NCI-H1930 (cell line): ENCODE measurements at regions not wholly inside any gene's neighbourhood (a gene's known extent, or its start where the extent isn't known, plus 50 kb on each side); places are given as distances from the start of the nearest gene placed in this dataset.
"Not testable (repeated sequence)": the region's sequence is repeated elsewhere in the genome, so short reads cannot be mapped to it uniquely, and the experiment has no call there.

Experiments
- DNase-seq, 2 experiments: peaks; one replicate each; lab custom pipeline; 2025; lab: John Stamatoyannopoulos, UW

DNA sequence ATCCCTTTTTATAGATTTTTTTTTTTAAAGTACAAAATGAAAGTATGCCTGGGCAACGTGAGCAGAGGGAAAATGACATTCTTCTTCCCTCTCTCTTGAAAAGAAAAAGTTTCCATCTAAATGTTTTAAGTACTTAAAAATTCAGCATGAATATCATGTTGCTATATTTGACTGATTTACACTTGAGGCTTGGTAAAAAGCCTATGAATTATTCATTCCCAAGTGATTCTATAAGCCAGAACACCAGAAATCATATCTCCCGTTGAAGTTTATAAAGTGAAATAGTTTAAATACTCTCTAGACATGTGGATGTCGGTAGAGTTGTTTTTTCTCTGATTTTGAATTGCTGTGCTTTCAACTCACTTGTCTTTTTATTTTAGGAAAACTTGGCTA, 276.2 kb upstream of the RARB start:
- no peak for DNase-seq

DNA sequence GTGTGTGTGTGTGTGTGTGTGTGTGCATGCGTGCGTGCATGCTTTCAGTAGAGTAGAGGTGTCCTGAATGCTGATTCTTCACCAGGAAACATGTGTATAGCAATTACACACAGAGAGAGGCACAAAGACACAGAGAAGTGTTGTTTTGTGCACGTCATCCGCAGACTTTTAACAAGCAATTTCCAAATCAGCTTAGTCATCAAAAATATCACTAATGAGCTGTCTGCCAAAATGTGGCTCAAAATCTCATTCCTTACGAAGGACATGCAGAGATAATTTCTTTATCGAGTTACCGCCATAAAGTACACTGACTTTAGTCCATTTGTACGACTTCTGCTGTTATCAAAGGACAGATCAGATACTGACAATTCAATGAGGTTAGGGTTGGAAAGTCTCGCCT, 274.9 kb upstream of the RARB start:
- DNase-seq: no peak

DNA sequence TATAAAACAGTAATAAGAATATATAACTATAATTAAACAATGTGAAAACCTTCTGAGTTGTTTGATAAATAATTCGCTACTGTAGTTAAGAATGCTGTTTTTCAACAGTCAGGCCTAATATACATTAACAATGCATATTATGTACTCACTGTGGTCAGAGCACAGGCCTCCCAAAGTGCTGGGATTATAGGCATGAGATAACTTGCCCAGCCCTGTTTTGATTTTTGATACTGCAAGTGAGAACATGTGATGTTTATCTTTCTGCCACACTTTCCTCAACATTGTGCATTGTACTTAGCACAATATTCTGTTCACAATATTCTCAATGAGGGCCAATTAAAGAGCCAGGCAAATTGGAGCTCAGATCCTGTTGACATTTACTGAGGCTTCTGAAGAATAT, 274.5 kb upstream of the RARB start:
- DNase-seq: no peak

DNA sequence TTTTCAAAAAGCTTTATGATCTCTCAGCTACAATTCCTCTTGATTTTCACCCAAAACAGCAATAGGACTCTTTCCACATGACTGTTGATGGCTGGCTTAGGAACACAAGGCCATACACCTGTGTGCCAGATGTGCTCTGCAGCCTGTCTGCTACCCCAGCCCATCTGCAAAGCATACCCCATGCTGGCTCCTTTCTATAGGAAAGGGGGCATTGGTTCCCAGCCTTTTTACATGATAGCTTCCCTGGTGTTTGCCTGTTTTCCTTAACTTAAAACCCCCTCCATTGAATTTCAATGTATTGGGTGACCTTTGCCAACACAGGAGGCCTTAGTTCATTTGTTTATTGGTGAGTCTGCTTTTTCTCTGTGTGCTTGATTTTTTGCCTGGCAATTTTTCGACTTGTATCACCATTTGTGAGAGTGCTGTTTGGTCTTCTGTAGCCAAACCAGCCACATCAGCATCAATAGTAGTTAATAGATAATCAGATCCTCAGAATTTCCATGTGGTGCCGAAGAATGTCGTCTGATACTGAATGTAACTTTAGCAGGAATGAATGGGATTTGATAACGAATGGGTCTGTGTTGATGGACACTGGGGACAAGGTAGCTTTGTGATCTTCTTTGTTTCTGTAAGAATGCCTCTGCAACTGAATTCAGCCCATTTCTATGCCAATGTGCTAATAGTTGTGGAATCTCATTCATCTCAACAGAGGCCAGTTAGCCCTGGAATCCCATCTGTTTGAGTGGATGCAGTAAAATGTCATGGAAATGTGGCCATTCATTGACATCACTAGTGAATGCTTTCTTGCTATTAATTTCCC, 272.2 kb upstream of the RARB start:
- no peak for DNase-seq

DNA sequence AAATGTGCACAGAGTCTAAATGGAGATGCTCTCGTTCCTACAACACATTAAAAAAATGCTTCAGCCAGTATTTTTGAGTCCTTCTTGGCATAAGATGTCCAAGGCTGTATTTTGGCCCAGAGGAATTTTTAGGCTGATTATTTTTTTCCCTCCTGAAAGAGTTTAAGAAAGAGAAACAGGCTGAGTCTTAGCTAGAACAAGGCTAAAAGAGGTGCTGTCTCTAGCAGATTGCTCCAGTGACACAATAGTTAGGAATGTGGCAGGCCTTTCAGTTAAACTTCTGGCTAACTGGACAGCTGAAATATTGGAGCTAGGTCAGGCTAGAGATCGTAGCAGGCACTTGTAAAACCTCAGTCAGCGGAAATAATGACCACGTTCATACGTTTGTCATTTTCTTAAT, 271.4 kb upstream of the RARB start:
- no peak for DNase-seq

DNA sequence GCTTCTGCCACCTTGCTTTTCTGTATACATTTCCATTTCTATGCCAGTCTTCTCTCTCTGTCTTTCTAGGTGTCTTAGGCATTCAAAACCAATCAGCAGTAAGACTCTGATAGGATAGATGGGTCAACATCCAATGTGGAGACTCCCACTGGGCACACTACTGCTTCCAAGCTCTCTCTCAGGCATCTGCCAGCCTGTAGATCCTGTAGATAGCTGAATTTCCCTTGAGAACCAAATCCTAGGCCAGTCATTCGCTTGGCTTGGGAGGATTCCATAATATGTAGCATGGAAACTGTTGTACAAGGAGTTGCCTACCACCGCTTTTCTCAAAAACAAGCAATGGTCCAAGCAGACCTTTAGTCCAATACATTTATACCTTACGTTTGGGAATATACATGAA, 262.8 kb upstream of the RARB start:
- DNase-seq: no peak

DNA sequence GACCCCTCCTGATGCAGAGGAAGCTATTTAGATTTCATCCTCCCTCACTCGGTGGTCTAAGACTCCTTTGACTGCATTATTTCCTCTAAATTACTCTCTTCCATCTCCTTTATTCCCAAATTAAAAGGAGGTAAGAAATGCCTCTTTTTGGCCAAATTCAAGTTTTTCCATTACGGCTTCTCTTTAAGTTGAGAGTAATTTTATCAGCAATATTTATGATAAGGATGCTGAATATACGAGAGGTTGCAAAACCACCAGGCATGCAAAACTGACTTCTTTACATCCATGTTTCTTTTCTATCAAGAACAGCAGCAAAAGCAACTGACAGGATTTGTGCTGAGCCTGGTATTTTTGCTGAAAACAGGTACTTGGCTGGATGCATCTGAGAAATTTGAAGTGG, 262.0 kb upstream of the RARB start:
- no peak for DNase-seq

DNA sequence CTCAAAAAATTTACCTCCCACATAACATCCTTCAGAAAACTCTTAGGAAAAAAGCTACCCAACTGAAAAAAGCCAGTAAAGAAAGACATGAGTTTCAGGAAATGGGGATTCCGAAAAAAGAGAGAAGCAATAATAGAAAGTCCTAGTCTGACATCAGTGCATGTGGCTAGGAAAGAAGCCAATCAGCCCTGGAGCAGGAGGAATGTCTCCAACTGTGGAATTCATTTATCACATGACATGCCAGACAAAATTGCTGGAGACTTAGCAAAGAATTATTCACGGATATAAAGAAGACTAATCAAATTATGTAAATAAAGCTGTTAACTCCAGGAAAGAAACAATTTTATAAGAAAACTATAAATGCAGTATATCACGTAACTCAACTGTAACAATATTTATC, 258.9 kb upstream of the RARB start:
- DNase-seq: no peak

DNA sequence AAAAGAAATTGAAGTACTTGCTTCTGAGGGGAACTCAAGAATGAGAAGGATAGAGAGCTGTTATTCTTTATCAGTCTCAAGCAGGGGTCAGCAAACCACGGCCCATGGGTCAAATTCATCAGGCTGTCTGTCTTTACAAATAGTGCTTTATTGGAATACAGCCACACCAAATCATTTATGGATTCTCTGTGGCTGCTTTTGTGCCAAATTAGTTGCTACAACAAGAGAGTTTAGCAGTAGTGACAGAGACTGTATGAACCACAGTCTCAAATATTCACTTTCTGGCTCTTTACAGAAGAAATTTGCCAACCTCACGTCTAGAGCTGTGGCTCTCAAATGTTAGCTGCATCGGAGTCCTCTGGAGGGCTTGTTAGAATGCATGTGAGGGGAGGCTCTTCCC, 258.0 kb upstream of the RARB start:
- no peak for DNase-seq

DNA sequence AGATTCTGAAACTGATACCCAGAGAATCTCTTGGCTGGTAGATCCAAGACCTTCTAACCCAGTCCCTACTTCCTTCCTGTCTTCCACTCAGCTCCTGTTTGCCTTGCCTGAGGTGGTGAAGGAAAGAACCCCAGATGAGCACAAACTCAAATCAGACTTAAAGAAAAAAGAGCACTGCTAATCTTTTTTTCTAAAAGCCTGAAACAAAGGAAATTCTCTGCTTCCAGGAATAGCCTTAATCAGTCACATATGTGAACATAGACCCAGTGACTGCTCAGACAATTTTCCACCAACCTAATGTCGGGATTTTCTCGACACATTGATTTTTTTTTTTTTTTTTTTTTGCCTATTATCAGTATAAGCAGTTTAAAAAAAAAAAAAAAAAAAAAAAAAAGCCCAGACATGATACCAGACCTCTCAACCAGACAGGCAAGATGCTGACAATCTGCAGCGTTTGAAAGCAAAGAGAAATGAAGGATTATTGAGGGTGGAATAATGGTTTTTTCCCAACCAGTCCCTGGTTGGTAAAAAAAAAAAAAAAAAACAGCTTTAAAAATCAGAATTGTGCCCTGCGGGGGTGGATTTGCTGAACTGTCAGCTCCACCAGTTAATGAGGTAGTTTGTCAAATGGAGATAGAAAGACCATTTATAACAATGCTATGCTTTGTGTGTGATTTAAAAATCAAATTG, 256.8 kb upstream of the RARB start:
- no peak for DNase-seq

DNA sequence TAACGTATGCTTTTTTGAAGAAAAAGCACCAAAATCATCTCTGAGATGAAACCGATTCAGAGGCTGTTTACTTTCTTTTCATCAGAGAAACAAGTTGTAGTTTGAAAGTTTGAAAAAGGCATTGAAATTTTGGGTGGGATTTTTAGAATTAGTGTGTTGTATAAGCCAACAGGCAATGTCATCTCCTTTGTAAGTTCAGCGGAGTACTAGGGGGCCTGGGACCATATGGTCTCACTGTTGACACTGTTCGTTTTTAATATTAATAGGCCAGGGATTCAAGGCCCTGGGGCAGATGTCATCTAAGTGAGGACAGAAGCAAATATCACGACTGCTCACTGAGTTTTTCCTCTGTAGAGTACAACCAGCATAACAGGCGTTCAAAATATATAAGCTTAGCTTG, 256.2 kb upstream of the RARB start:
- DNase-seq: no peak

DNA sequence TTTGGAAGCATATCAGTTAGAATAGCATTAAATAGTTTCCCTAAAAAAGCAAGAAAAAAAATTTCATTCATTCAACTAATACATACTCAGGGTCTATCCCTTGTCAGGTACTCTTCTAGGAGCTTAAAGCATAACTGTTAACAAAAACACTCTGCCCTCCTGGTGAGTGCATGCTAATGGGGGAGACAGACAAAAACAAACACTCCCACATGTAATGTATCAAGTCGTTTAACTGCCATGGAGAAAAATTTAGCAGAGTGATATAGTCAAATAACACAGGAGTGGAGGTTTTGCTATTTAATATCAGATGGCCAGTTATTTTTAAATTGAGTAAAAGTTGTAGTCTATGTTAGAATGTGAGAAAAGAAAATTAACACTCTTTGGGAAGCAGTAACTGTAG, 254.5 kb upstream of the RARB start:
- no peak for DNase-seq

DNA sequence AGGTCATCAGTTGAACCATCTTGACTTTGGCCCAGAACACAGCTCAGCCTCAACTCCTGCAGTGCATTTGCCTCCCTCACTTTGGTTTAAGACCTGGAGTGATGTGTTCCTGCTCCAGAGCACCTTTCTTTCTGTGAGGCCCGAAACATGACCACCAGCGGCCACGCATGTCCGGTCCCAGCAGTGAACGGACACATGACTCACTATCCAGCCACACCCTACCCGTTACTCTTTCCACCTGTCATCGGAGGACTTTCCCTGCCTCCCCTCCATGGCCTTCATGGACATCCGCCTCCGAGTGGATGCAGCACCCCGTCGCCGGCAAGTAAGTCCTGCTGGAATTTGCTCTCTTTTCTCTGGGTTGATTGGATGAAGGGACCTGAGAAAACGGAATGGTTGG, 253.8 kb upstream of the RARB start:
- no peak for DNase-seq

DNA sequence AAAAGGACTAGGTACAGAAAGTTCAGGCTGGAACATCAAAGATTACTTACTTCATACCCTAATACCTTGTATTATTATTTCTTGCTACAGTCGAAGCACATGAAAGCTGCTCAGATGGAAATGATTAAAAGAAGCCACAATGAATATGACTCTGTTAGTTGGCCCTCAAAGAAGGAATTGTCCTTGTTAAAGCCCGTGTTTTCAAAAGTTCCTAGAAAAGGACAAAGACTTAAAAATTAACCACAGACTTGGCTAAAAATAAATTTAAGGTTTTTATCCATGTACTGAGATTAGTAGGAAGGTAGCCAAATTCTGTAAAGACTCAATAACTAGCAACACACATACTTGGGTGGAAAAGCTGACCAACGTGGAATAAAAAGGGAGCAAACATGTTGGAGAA, 251.0 kb upstream of the RARB start:
- DNase-seq: no peak

DNA sequence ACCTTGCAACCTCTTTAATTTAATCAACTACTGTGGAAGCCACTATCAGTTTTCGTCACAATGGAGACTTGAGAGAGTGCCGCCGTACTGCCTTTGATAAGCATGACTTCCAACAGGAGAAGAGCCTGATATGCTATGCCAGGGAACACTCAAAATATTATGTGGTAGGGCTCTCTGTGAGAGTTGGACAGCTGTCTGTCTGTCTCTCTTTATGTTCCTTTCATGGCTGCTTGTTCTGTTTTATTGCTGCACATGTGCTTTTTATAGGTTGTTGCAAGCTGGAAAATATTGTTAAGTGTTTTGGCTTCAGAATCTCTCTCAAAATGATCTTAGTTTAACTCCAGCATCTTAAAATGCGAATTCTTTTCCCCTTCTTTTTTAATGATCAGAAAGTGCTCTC, 249.4 kb upstream of the RARB start:
- no peak for DNase-seq

DNA sequence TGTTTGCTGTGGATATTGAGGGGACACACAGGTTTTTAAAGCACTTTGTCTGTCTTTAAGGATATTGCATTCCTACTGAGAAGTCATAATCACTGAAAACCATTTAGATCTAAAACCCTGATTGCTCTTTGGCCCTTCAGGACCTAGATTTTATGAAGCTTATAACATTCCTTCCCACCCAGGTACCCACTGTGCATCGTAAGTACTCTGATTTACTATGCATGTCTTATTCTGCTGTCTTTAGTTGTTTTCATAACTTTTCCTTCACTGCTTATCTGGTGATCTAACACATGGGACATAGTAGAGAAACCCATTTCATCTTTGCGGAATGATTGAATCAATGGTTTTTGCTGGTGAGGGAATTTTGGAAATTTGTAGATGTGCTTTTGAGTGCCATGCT, 247.0 kb upstream of the RARB start:
- no peak for DNase-seq

DNA sequence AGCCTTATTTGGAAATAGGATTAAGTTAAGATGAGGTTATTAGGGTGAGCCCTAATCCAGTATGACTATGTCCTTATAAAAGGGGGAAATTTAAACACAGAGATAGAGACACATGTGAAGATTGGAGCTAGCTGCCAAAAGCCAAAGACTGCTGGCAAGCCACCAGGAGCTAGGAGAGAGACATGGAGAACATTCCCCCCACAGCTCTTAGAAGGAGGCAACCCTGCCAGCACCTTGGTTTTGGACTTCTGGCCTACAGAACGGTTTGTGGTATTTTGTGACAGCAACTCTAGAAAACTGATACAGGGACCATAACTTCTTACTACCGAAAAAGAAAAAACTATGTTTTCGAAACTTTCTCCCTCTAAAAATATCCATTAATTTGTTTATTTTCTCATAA, 245.3 kb upstream of the RARB start:
- no peak for DNase-seq

DNA sequence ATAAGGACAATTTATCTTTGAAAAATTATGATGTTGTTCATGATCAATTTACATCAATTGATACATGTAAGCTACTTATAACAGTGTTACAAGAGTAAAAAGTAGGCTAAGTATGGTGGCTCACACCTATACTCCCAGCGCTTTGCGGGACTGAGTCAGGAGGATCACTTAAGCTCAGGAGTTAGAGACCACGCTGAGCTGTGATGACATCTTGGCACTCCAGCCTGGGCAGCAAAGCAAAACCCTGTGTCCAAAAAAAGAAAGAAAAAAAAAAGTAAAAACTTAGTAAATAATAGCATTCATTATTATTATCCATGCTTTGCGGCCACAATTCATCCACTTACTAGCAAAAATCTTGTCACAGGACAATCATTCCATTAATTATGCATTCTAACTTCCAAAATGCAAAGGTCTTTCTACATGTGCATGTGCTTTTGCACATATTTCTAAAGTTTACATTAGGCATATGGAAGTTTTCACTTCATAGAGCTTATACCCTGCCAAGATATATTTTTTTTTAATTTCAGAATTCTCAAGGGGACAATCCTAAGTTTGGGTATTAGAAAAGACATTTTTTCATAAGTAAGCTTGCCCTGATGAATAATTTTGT, 243.3 kb upstream of the RARB start:
- DNase-seq: no peak

DNA sequence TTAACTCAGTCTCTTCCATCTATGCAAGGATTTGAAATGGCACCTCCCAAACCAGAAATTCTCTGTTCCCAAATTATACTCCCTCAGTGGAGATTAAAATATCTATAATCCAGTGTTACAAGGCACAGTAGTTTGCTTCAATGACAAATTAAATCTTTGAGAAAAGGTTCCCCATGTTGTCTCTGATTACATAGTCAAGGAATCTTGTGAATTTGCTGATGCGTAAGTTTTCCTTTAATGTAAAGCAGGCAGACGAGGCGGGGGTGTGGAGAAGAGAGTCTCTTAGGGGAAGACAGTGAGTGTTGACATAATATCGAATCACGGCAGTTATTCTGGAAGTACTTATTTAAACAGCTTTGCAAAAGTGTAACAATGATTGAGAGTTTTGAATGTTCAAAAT, 236.4 kb upstream of the RARB start:
- no peak for DNase-seq

DNA sequence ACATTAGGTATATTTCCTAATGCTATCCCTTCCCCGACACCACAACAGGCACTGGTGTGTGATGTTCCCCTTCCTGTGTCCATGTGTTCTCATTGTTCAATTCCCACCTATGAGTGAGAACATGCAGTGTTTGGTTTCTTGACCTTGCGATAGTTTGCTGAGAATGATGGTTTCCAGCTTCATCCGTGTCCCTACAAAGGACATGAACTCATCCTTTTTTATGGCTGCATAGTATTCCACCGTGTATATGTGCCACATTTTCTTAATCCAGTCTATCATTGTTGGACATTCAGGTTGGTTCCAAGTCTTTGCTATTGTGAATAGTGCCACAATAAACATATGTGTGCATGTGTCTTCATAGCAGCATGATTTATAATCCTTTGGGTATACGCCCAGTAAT, 228.5 kb upstream of the RARB start:
- not testable (repeated sequence) for DNase-seq

DNA sequence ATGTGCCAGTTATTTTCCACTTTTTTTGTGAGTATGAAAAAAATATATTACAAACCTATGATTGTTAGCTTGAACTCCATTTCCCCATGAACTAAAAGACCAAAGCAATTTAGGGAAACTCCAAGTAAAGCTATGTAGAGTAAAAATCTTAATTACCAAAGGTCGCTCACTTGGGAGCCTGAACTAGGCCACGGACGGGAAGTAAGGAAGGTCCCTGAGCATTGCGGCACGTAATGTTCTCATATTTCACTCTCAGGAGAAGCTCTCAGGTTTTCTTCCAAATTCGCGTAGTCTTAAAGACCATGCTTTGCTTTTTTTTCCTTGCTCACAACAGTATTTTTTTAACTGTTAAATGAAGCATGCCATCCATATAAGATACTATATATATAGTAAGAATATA, 215.3 kb upstream of the RARB start:
- DNase-seq: no peak

DNA sequence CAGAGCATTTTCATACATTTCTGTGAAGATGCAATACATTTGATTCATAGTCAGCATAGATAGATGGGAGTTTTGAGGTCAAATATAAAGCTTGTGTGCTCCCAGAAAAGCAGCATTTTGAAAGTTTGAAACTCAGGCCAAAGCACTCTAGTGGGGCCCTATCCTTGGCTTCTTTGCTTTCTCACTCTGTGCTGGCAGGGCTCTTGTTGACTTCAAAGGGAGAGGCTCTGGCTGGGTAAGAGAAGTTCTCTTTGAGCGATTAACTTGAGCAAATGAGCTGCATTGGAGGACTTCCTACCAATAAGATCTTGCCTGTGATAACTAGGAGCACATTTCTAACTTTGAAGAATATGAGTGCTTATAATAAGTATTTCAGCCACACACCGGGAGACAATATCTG, 214.0 kb upstream of the RARB start:
- DNase-seq: no peak

DNA sequence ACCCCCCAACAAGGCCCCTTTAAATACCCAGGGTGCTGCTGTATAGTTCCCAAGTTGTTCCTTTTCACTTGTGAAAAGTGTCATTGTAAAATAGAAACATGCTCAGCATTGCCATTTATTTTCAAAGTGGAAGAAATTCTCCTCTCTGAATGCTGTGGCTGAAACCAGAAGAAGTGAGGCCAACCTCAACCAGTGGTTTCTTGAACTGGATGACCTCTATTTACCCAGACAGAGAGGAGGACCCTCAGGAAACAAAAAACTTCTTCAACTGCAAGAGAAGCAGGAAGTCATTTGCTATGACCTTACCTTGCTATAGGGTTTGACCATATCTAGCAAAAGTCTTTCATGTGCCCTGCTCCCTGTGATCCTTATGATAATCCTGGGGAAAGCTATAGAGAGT, 209.7 kb upstream of the RARB start:
- no peak for DNase-seq

DNA sequence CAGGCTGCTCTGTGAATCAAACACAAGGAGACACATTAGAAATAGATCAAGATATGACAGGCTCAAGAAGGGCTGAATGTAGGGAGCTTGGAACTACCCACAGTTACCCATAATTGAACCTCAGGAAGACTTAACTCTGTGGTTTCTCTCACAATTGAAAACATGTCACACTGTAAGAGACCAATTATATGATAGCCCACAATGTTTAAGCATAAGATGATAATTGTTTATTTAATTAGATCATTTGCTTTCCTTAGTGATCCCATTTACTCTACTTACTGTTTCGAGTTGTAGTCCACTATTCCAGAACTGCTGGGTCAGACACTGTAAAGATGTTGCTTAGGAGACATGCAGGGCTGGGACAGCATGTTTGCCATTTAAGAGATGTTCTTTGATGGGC, 201.3 kb upstream of the RARB start:
- DNase-seq: no peak
